Peyer's patch (tissue), 4 donors: ENCODE measurements at regions not wholly inside any gene's neighbourhood (a gene's known extent, or its start where the extent isn't known, plus 50 kb on each side); places are given as distances from the start of the nearest gene placed in this dataset.

Source experiments
- DNase-seq, 3 donors: peaks; one replicate each; pipeline ENCODE4 v3.0.0-alpha.2; 2017 to 2019
- H3K27ac ChIP-seq, 4 donors: fragments of 200-600 bp; sonication (generic); one replicate each; pipeline ENCODE4 v1.5.1; 2016 to 2019
- H3K27me3 ChIP-seq, 2 donors: fragments of 200-600 bp; sonication (generic); one replicate each; pipeline ENCODE4 v1.5.1; 2019
- H3K36me3 ChIP-seq, 3 donors: fragments of 200-600 bp; sonication (generic); one replicate each; pipeline ENCODE4 v1.5.1; 2016 to 2019
- H3K4me1 ChIP-seq, 4 donors: fragments of 200-600 bp; sonication (generic); one replicate each; pipeline ENCODE4 v1.5.1; 2016 to 2019
- H3K4me3 ChIP-seq, 4 donors: fragments of 200-600 bp; sonication (generic); 1 replicate in 3 of 4; 2 replicates in 1 of 4; pipeline ENCODE4 v1.5.1; 2016 to 2019; ENCODE audit warnings: mild to moderate bottlenecking in 1 of 4
- H3K9me3 ChIP-seq, 4 donors: fragments of 200-600 bp; sonication (generic); one replicate each; pipeline ENCODE4 v1.5.1; 2016 to 2019; ENCODE audit warnings: mild to moderate bottlenecking in 1 of 4
- CTCF ChIP-seq, 6 experiments: fragments of 450-650 bp in 4 of 6; fragments of 200-600 bp in 2 of 6; sonication (generic) in 1 of 6; IDR thresholded peaks; one replicate each; pipeline ENCODE4 v1.5.1; 2017 to 2019; ENCODE audit warnings: antibody characterized with exemption in 6 of 6, mild to moderate bottlenecking in 3 of 6, moderate library complexity in 1 of 6
- POLR2A ChIP-seq, 2 donors: fragments of 450-650 bp; IDR thresholded peaks; one replicate each; pipeline ENCODE4 v1.5.1; 2017; ENCODE audit warnings: antibody characterized with exemption in 2 of 2, mild to moderate bottlenecking in 2 of 2, moderate library complexity in 2 of 2

- H3K4me1 ChIP-seq, result no peaks in the 10 kb centered on the region
- TF ChIP-seq CTCF (IDR thresholded peaks at IDR 0.05), result no peak
- no peak for TF ChIP-seq POLR2A (IDR thresholded peaks at IDR 0.05)
These were observed 121.4 kb downstream of the KCNF1 start for GRCh38 chr2:11033114-11033513.

GRCh38 chr2:11038641-11039040, 116.6 kb upstream of the SLC66A3 start:
- H3K4me3 ChIP-seq, result no peak overlapping the region
- no peaks in the 10 kb centered on the region for H3K4me1 ChIP-seq
- H3K36me3 ChIP-seq, result no peaks in the 10 kb centered on the region
- TF ChIP-seq CTCF (IDR thresholded peaks at IDR 0.05) (no peak), POLR2A (IDR thresholded peaks at IDR 0.05) (no peak)
- H3K9me3 ChIP-seq, result no peaks in the 10 kb centered on the region
- H3K27me3 ChIP-seq, result no peaks in the 10 kb centered on the region
- no peak for DNase-seq
- H3K27ac ChIP-seq, result no peak overlapping the region

More at GRCh38 chr2:11033114-11033513, 121.4 kb downstream of the KCNF1 start:
- no peak overlapping the region for H3K4me3 ChIP-seq
- no peaks in the 10 kb centered on the region for H3K36me3 ChIP-seq
- H3K27ac ChIP-seq, result no peak overlapping the region
- no peak for DNase-seq
- H3K9me3 ChIP-seq, result no peaks in the 10 kb centered on the region
- no peaks in the 10 kb centered on the region for H3K27me3 ChIP-seq

GRCh38 chr2:11040992-11041391, 114.3 kb upstream of the SLC66A3 start:
- DNase-seq, result no peak
- no peak overlapping the region for H3K4me3 ChIP-seq
- H3K27ac ChIP-seq, result no peak overlapping the region
- H3K9me3 ChIP-seq, result no peaks in the 10 kb centered on the region
- no peak for TF ChIP-seq POLR2A (IDR thresholded peaks at IDR 0.05)
- no peak for TF ChIP-seq CTCF (IDR thresholded peaks at IDR 0.05)
- no peaks in the 10 kb centered on the region for H3K27me3 ChIP-seq
- no peaks in the 10 kb centered on the region for H3K36me3 ChIP-seq
- no peaks in the 10 kb centered on the region for H3K4me1 ChIP-seq

GRCh38 chr2:11042841-11043240, 112.4 kb upstream of the SLC66A3 start:
- no peaks in the 10 kb centered on the region for H3K27me3 ChIP-seq
- TF ChIP-seq POLR2A (IDR thresholded peaks at IDR 0.05), result no peak
- no peak for TF ChIP-seq CTCF (IDR thresholded peaks at IDR 0.05)
- H3K4me1 ChIP-seq, result no peaks in the 10 kb centered on the region
- no peaks in the 10 kb centered on the region for H3K36me3 ChIP-seq
- no peak for DNase-seq
- H3K9me3 ChIP-seq, result no peaks in the 10 kb centered on the region
- H3K27ac ChIP-seq, result no peak overlapping the region
- H3K4me3 ChIP-seq, result no peak overlapping the region

- H3K9me3 ChIP-seq, result no peaks in the 10 kb centered on the region
- H3K4me3 ChIP-seq, result no peak overlapping the region
- no peak overlapping the region for H3K27ac ChIP-seq
- H3K27me3 ChIP-seq, result no peaks in the 10 kb centered on the region
- no peak for TF ChIP-seq POLR2A (IDR thresholded peaks at IDR 0.05)
- TF ChIP-seq CTCF (IDR thresholded peaks at IDR 0.05), result no peak
- H3K4me1 ChIP-seq, result no peaks in the 10 kb centered on the region
- H3K36me3 ChIP-seq, result no peaks in the 10 kb centered on the region
- no peak for DNase-seq
These were observed 112.0 kb upstream of the SLC66A3 start for GRCh38 chr2:11043245-11043644.

GRCh38 chr2:11044201-11044600, 111.1 kb upstream of the SLC66A3 start:
- TF ChIP-seq POLR2A (IDR thresholded peaks at IDR 0.05), result no peak
- no peak for TF ChIP-seq CTCF (IDR thresholded peaks at IDR 0.05)
- no peak for DNase-seq
- Histone ChIP-seq H3K9me3 (no peaks in the 10 kb centered on the region), H3K27me3 (no peaks in the 10 kb centered on the region), H3K27ac (no peak overlapping the region), H3K4me3 (no peak overlapping the region), H3K36me3 (no peaks in the 10 kb centered on the region), H3K4me1 (no peaks in the 10 kb centered on the region)
